Breast epithelium (tissue), 3 donors: ENCODE measurements at regions not wholly inside any gene's neighbourhood (a gene's known extent, or its start where the extent isn't known, plus 50 kb on each side); places are given as distances from the start of the nearest gene placed in this dataset.
"Not testable (repeated sequence)": the region's sequence is repeated elsewhere in the genome, so short reads cannot be mapped to it uniquely, and the experiment has no call there.

Experiments used
- POLR2AphosphoS5 ChIP-seq, 3 donors: sonication (generic); formaldehyde crosslinking; IDR thresholded peaks; one replicate each; pipeline ENCODE4 v1.6.1; 2017; ENCODE audit warnings: antibody characterized with exemption in 3 of 3
- TF ChIP-seq, protein P1 (sequence below), 3 donors: fragments of 450-650 bp; IDR thresholded peaks; one replicate each; pipeline ENCODE4 v1.5.1; 2016 to 2017; ENCODE audit warnings: antibody characterized with exemption in 3 of 3, mild to moderate bottlenecking in 3 of 3, moderate library complexity in 3 of 3

DNA sequence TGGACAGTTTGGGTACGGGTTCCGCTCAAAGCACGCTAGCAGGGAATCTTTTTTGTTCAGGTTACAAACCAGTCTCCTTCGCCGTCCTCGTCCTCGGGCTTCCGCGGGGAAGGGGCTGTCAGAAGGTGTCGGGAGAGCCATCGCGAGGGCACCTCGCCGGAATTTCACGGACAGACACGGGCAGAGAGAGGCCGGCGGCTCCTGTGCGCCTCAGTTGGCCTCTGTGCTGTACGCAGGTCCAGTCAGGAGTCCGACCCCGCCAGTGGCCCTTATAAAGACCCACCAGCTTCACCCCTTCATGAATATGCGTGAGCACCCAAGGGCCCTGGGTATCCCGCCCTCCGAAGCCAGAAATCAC is 362.1 kb upstream of the DEFB115 start:
- TF ChIP-seq, protein P1, sequence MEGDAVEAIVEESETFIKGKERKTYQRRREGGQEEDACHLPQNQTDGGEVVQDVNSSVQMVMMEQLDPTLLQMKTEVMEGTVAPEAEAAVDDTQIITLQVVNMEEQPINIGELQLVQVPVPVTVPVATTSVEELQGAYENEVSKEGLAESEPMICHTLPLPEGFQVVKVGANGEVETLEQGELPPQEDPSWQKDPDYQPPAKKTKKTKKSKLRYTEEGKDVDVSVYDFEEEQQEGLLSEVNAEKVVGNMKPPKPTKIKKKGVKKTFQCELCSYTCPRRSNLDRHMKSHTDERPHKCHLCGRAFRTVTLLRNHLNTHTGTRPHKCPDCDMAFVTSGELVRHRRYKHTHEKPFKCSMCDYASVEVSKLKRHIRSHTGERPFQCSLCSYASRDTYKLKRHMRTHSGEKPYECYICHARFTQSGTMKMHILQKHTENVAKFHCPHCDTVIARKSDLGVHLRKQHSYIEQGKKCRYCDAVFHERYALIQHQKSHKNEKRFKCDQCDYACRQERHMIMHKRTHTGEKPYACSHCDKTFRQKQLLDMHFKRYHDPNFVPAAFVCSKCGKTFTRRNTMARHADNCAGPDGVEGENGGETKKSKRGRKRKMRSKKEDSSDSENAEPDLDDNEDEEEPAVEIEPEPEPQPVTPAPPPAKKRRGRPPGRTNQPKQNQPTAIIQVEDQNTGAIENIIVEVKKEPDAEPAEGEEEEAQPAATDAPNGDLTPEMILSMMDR (IDR thresholded peaks at IDR 0.05): not testable (repeated sequence)
- not testable (repeated sequence) for TF ChIP-seq POLR2AphosphoS5 (IDR thresholded peaks at IDR 0.05)
